GM12873 (cell line): ENCODE measurements at regions not wholly inside any gene's neighbourhood (a gene's known extent, or its start where the extent isn't known, plus 50 kb on each side); places are given as distances from the start of the nearest gene placed in this dataset.

ENCODE experiments used
- TF ChIP-seq, protein P1 (sequence below): IDR thresholded peaks from 2 replicates; pipeline ENCODE4 v1.5.1; 2012; ENCODE audit warnings: low read depth, mild to moderate bottlenecking, moderate library complexity, low read length, control low read depth; ENCODE audit not compliant: insufficient read depth; ENCODE audit errors: missing control alignments

DNA sequence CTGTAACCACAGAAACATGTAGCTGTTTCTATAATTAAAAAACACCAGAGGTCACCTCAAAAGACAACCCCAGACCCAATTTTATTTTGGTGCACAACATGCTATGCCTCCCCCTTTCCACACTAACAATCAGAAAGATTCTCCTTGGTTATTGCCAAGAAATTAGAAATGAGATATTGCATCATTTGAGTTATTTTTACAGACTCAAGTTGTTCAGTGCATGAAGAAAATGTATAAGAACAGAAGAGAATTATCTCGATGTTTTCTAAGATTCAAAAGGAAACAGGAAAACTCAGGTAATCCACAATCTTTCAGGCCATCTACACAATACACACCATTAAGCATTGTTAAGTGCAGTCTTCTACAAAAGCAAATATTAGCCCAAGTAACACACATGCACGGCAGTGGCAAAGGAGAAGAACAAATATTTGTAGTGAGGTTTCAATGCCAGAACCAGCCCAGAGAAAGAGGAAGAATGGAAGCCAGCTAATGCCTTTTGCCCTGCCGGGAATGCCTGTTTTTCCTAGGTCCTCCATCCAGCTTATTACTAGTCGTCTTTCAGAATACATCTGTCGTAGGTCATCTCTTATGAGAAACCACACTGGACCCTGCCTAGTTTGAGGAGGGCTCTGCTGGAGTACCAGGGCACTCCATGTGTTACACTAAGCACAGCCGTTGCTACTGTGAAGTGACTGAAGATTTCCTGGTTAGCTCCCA, 67.6 kb upstream of the C1GALT1 start:
- TF ChIP-seq, protein P1, sequence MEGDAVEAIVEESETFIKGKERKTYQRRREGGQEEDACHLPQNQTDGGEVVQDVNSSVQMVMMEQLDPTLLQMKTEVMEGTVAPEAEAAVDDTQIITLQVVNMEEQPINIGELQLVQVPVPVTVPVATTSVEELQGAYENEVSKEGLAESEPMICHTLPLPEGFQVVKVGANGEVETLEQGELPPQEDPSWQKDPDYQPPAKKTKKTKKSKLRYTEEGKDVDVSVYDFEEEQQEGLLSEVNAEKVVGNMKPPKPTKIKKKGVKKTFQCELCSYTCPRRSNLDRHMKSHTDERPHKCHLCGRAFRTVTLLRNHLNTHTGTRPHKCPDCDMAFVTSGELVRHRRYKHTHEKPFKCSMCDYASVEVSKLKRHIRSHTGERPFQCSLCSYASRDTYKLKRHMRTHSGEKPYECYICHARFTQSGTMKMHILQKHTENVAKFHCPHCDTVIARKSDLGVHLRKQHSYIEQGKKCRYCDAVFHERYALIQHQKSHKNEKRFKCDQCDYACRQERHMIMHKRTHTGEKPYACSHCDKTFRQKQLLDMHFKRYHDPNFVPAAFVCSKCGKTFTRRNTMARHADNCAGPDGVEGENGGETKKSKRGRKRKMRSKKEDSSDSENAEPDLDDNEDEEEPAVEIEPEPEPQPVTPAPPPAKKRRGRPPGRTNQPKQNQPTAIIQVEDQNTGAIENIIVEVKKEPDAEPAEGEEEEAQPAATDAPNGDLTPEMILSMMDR = no peak

DNA sequence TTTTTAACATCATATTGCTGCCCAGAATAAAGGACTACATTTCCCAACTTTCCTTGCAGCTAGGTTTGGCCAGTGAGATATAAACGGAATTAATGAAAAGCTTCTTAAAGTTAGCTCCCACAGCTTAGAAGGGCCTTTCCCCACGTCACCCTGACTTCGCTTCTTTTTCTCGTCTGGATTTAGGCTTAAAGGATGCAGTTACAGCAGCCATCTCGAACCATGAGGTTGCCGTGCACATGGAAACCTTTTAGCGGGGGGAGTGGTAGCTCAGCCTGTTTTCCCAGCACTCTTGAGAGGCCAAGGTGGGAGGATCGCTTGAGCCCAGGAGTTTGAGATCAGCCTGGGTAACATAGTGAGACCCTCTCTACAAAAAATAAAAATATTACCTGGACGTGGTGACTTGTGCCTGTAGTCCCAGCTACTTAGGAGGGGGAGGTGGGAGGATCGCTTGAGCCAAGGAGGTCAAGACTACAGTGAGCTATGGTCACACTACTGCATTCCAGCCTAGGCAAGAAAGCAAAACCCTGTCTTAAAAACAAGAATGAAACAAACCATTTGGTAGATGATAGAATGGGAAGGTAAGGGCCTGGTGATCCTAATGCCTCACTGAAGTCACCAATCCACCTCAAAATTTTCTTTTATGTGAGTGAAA, 64.3 kb upstream of the C1GALT1 start:
- TF ChIP-seq, protein P1 = no peak

DNA sequence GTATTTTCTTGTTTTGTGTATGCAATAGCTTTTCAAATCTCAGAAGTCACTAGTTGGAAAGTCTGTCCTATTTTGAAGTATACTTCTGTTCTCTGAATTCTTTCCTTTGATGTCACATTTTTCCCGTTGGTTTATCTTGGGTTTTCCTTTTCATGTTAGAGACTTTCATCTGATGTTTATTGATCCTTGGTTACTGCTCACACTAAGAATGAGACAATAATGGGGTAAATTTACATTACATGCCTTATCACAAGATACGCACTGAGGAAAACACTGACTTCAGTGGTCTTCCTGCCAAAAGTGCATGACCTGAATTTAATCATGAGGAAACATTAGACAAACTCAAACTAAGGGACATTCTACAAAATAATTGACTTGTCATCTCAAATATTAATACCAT, 63.5 kb upstream of the C1GALT1 start:
- TF ChIP-seq, protein P1 = no peak

DNA sequence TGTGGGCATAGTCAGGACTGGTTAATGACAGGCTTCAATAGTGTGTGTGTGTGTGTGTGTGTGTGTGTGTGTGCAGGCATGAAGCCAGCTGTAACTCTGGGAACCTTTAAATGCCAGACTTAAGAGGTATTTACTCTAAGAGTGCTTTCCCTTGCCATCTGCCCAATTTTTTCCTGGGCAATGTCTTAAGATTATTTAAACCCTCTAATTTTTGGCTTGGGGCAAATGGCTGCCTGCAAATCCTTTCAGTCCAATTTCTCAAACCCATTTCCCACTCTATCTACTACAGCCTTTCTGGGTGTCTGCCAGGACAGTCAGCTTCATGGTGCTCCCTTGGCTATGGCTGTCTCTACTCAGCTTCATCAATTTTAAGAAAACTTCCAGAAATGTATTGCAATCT, 62.6 kb upstream of the C1GALT1 start:
- TF ChIP-seq, protein P1 = no peak

DNA sequence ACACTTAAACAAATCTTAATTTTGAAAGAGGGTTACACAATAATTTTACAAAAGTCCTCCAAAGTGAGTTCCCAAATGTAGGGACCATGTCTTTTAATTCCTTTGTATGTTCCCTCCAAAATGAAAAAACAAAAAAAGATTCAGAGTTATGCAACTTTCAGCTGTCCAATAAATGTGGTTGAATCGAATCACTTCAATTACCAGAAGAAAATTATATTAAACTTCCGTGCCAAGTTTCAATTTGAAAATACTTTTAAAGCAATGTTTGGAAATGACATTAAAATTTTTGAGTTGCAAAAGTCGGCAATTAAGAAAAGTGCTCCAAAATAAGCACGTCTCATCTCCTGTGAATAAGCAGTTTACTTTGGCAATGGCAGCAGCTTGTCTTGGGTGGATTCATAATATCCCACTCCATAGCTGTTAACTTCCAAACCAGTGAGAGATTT, 60.3 kb upstream of the C1GALT1 start:
- TF ChIP-seq, protein P1 = no peak

DNA sequence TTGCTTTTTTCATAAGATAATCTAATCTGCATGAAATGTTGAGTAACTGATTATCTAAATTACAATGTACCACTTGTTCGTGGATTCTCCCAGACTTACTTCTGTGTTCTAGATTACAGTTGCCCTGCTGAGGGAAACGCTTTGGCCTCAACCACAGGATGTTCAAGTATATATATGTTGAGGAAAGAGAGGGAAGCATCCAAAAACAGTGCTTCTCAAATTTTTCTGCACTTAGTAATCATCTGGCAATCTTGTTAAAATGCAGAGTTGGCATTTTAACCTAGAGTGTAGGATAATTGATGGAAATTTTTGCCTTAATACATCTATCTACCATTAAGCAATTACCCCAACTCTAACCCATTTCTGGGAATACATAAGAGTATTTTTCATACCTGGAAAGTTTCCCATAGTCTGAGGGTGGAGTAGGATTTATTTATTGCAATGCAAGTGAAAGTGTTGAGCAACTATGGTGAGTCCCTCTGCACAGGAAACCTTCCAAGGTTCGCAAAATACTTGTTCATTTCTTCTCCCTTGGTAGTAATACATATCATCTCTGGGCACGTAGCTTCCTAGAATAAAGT, 59.6 kb upstream of the C1GALT1 start:
- TF ChIP-seq, protein P1 = no peak

DNA sequence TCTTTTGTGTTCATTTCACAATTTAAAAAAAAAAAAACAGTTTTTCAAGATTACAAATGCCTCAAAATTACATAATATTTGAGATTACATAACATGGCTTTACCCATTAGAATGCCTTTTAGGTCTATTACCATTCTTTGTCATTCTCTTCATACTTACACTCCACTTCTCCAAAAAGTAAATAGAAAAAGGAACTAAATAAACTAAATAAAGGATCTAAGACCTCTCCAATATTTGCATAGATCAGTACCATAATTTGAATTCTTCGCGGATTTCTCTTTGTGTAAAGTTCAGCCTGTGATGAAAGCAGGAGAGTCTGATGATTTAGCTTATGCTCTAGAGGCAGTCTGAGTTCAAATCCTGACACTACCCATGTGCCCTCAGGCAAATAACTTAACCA, 56.4 kb upstream of the C1GALT1 start:
- TF ChIP-seq, protein P1 = no peak
